Neural cell (in vitro differentiated cells): ENCODE measurements at regions not wholly inside any gene's neighbourhood (a gene's known extent, or its start where the extent isn't known, plus 50 kb on each side); places are given as distances from the start of the nearest gene placed in this dataset.

ENCODE experiments used
- H2AFZ ChIP-seq: fragments of 200-600, 300-800 bp; sonication (generic), shearing (Covaris generic); 2 replicates; pipeline ENCODE4 v1.6.0; 2014; ENCODE audit warnings: low read depth, mild to moderate bottlenecking, antibody characterized with exemption, low read length, moderate library complexity
- H3F3A ChIP-seq: fragments of 200-600 bp; shearing (Covaris generic); 2 replicates; pipeline ENCODE4 v1.6.1; 2016; ENCODE audit warnings: mild to moderate bottlenecking, moderate library complexity, mixed read lengths, antibody characterized with exemption, low read length; ENCODE audit not compliant: insufficient read depth, poor library complexity, severe bottlenecking
- H3K27ac ChIP-seq: fragments of 200-600, 300-800 bp; sonication (generic), shearing (Covaris generic); 2 replicates; pipeline ENCODE4 v1.5.1; 2014; ENCODE audit warnings: mild to moderate bottlenecking, low read length, moderate library complexity
- H3K27me3 ChIP-seq: fragments of 300-800, 200-600 bp; sonication (generic), shearing (Covaris generic); 2 replicates; pipeline ENCODE4 v1.6.0; 2014; ENCODE audit warnings: mild to moderate bottlenecking, low read depth, low read length, moderate library complexity; ENCODE audit not compliant: insufficient read depth
- H3K36me3 ChIP-seq: fragments of 300-800, 200-600 bp; sonication (generic), shearing (Covaris generic); 2 replicates; pipeline ENCODE4 v1.5.1; 2014; ENCODE audit warnings: mild to moderate bottlenecking, antibody characterized with exemption, low read length, moderate library complexity; ENCODE audit not compliant: insufficient read depth
- H3K4me2 ChIP-seq: fragments of 300-800, 200-600 bp; sonication (generic), shearing (Covaris generic); 2 replicates; pipeline ENCODE4 v1.6.0; 2014; ENCODE audit warnings: mild to moderate bottlenecking, low read length
- H3K4me3 ChIP-seq: fragments of 300-800, 200-600 bp; sonication (generic), shearing (Covaris generic); 2 replicates; pipeline ENCODE4 v1.5.1; 2014; ENCODE audit warnings: mild to moderate bottlenecking, low read length, moderate library complexity
- H3K79me2 ChIP-seq: fragments of 200-600 bp; shearing (Covaris generic); replicated peaks from 2 replicates; pipeline ENCODE4 v1.6.0; 2014; ENCODE audit warnings: mild to moderate bottlenecking, low read length, moderate library complexity; ENCODE audit not compliant: insufficient read depth
- H3K9ac ChIP-seq: fragments of 300-800, 200-600 bp; sonication (generic), shearing (Covaris generic); 2 replicates; pipeline ENCODE4 v1.6.1; 2016; ENCODE audit warnings: mild to moderate bottlenecking, low read length, mixed read lengths
- H3K9me2 ChIP-seq: fragments of 200-600 bp; shearing (Covaris generic); 2 replicates; pipeline ENCODE4 v1.6.1; 2016; ENCODE audit warnings: mild to moderate bottlenecking, low read length, mixed read lengths; ENCODE audit not compliant: insufficient read depth
- H3K9me3 ChIP-seq: fragments of 200-600, 300-800 bp; sonication (generic), shearing (Covaris generic); 2 replicates; pipeline ENCODE4 v1.6.1; 2016; ENCODE audit warnings: mild to moderate bottlenecking, mixed run types, low read length, moderate library complexity, mixed read lengths
- H4K20me1 ChIP-seq: fragments of 200-600 bp; shearing (Covaris generic); 2 replicates; pipeline ENCODE4 v1.6.1; 2016; ENCODE audit warnings: mild to moderate bottlenecking, mixed run types; ENCODE audit not compliant: insufficient read depth
- EP300 ChIP-seq: fragments of 450-650 bp; conservative IDR thresholded peaks from 2 replicates; pipeline ENCODE4 v1.6.1; 2014; ENCODE audit warnings: antibody characterized with exemption, mild to moderate bottlenecking, moderate library complexity; ENCODE audit not compliant: poor library complexity, severe bottlenecking
- EZH2 ChIP-seq: fragments of 200-600, 300-800 bp; shearing (Covaris generic), sonication (generic); IDR thresholded peaks from 2 replicates; pipeline ENCODE4 v1.6.1; 2014; ENCODE audit warnings: antibody characterized with exemption, low read length, borderline replicate concordance, mild to moderate bottlenecking; ENCODE audit not compliant: insufficient read depth, poor library complexity, severe bottlenecking
- MXI1 ChIP-seq: fragments of 450-650 bp; conservative IDR thresholded peaks from 2 replicates; pipeline ENCODE4 v1.6.1; 2014; ENCODE audit warnings: antibody characterized with exemption, mild to moderate bottlenecking; ENCODE audit not compliant: poor library complexity, severe bottlenecking
- POLR2AphosphoS5 ChIP-seq: IDR thresholded peaks from 2 replicates; pipeline ENCODE4 v1.6.1; 2012
- RAD21 ChIP-seq: fragments of 450-650 bp; conservative IDR thresholded peaks from 2 replicates; pipeline ENCODE4 v1.6.1; 2014; ENCODE audit warnings: antibody characterized with exemption, mild to moderate bottlenecking, moderate library complexity
- SMC3 ChIP-seq: fragments of 450-650 bp; conservative IDR thresholded peaks from 2 replicates; pipeline ENCODE4 v1.6.1; 2014; ENCODE audit warnings: antibody characterized with exemption, mild to moderate bottlenecking, moderate library complexity; ENCODE audit not compliant: poor library complexity
- TAF1 ChIP-seq: IDR thresholded peaks from 2 replicates; pipeline ENCODE4 v1.6.1; 2012; ENCODE audit warnings: low read depth
- TF ChIP-seq, protein P1 (sequence below): IDR thresholded peaks from 2 replicates; pipeline ENCODE4 v1.6.1; 2012; ENCODE audit warnings: borderline replicate concordance
- TF ChIP-seq, protein P2 (sequence below): fragments of 450-650 bp; IDR thresholded peaks from 2 replicates; pipeline ENCODE4 v1.5.1; 2014; ENCODE audit warnings: antibody characterized with exemption, mild to moderate bottlenecking, moderate library complexity; ENCODE audit not compliant: poor library complexity, severe bottlenecking

DNA sequence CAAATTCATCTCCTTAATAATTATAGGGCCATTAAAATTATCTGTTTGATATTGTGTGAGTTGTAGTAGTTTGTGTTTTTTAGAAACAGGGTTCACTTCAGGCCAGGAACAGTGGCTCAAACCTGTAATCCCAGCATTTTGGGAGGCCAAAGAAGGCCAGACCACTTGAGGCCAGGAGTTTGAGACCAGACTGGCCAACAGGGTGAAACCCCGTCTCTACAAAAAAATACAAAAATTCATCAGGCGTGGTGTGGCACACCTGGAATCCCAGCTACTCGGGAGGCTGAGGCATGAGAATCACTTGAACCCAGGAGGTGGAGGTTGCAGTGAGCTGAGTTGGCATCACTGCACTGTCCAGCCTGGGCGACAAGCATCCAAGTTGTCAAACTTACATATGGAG is 57.0 kb downstream of the IARS1 start:
- H3K36me3 ChIP-seq, result no peaks in the 10 kb centered on the region
- H3K9me2 ChIP-seq, result no peaks in the 10 kb centered on the region
- H3K79me2 ChIP-seq, result no peaks in the 10 kb centered on the region
- no peaks in the 10 kb centered on the region for H3K27me3 ChIP-seq
- H2AFZ ChIP-seq, result no peak overlapping the region
- H3K9me3 ChIP-seq, result no peaks in the 10 kb centered on the region
- H4K20me1 ChIP-seq, result no peaks in the 10 kb centered on the region
- no peaks in the 10 kb centered on the region for H3F3A ChIP-seq
- H3K9ac ChIP-seq, result no peak overlapping the region
- no peak overlapping the region for H3K4me2 ChIP-seq
- H3K27ac ChIP-seq, result no peak overlapping the region
- no peak for TF ChIP-seq RAD21
- no peak for TF ChIP-seq MXI1
- TF ChIP-seq EZH2, result no peak
- TF ChIP-seq POLR2AphosphoS5, result no peak
- no peak for TF ChIP-seq SMC3
- TF ChIP-seq, protein P1, sequence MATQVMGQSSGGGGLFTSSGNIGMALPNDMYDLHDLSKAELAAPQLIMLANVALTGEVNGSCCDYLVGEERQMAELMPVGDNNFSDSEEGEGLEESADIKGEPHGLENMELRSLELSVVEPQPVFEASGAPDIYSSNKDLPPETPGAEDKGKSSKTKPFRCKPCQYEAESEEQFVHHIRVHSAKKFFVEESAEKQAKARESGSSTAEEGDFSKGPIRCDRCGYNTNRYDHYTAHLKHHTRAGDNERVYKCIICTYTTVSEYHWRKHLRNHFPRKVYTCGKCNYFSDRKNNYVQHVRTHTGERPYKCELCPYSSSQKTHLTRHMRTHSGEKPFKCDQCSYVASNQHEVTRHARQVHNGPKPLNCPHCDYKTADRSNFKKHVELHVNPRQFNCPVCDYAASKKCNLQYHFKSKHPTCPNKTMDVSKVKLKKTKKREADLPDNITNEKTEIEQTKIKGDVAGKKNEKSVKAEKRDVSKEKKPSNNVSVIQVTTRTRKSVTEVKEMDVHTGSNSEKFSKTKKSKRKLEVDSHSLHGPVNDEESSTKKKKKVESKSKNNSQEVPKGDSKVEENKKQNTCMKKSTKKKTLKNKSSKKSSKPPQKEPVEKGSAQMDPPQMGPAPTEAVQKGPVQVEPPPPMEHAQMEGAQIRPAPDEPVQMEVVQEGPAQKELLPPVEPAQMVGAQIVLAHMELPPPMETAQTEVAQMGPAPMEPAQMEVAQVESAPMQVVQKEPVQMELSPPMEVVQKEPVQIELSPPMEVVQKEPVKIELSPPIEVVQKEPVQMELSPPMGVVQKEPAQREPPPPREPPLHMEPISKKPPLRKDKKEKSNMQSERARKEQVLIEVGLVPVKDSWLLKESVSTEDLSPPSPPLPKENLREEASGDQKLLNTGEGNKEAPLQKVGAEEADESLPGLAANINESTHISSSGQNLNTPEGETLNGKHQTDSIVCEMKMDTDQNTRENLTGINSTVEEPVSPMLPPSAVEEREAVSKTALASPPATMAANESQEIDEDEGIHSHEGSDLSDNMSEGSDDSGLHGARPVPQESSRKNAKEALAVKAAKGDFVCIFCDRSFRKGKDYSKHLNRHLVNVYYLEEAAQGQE, result no peak
- TF ChIP-seq TAF1, result no peak
- TF ChIP-seq, protein P2, sequence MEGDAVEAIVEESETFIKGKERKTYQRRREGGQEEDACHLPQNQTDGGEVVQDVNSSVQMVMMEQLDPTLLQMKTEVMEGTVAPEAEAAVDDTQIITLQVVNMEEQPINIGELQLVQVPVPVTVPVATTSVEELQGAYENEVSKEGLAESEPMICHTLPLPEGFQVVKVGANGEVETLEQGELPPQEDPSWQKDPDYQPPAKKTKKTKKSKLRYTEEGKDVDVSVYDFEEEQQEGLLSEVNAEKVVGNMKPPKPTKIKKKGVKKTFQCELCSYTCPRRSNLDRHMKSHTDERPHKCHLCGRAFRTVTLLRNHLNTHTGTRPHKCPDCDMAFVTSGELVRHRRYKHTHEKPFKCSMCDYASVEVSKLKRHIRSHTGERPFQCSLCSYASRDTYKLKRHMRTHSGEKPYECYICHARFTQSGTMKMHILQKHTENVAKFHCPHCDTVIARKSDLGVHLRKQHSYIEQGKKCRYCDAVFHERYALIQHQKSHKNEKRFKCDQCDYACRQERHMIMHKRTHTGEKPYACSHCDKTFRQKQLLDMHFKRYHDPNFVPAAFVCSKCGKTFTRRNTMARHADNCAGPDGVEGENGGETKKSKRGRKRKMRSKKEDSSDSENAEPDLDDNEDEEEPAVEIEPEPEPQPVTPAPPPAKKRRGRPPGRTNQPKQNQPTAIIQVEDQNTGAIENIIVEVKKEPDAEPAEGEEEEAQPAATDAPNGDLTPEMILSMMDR, result no peak
- no peak for TF ChIP-seq EP300
- no peak overlapping the region for H3K4me3 ChIP-seq

DNA sequence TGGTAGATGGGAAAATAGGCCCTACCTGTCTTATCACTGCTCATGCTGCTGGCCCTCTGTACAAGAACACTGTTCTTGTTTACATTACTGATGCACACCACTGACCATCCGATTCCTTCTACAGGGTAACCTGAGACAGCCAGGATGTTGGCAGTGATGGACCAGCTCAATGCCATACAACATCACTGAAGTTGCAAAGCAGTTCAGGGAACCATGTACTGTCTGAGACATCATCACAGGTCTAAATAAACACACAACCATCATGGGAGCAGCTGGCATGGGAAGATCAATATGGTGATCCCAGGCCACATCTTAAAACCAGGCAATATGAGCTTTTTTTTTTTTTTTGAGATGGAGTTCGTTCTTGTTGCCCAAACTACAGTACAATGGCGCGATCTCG is 59.0 kb downstream of the IARS1 start:
- Histone ChIP-seq H3K27me3 (no peaks in the 10 kb centered on the region), H3K36me3 (peaks cover 3% of the 10 kb centered on the region), H3K9me2 (no peaks in the 10 kb centered on the region), H4K20me1 (no peaks in the 10 kb centered on the region), H3K79me2 (no peaks in the 10 kb centered on the region), H3K4me2 (no peak overlapping the region), H3K9ac (no peak overlapping the region), H3K27ac (no peak overlapping the region), H3F3A (no peaks in the 10 kb centered on the region), H3K9me3 (no peaks in the 10 kb centered on the region), H3K4me3 (no peak overlapping the region), H2AFZ (no peak overlapping the region)
- TF ChIP-seq MXI1 (no peak), SMC3 (no peak), RAD21 (no peak), EP300 (no peak), TAF1 (no peak), POLR2AphosphoS5 (no peak), EZH2 (no peak)
- TF ChIP-seq, protein P1, result no peak
- TF ChIP-seq, protein P2, result no peak
